Ureter (tissue), 1 donor: ENCODE measurements at regions not wholly inside any gene's neighbourhood (a gene's known extent, or its start where the extent isn't known, plus 50 kb on each side); places are given as distances from the start of the nearest gene placed in this dataset.
"Not testable (repeated sequence)": the region's sequence is repeated elsewhere in the genome, so short reads cannot be mapped to it uniquely, and the experiment has no call there.

Source experiments
- DNase-seq: peaks from one replicate; pipeline ENCODE4 v3.0.0-alpha.2; 2020; ENCODE audit warnings: low spot score
- donor health status: DM: yes; HTN: yes; CAD: no.

DNA sequence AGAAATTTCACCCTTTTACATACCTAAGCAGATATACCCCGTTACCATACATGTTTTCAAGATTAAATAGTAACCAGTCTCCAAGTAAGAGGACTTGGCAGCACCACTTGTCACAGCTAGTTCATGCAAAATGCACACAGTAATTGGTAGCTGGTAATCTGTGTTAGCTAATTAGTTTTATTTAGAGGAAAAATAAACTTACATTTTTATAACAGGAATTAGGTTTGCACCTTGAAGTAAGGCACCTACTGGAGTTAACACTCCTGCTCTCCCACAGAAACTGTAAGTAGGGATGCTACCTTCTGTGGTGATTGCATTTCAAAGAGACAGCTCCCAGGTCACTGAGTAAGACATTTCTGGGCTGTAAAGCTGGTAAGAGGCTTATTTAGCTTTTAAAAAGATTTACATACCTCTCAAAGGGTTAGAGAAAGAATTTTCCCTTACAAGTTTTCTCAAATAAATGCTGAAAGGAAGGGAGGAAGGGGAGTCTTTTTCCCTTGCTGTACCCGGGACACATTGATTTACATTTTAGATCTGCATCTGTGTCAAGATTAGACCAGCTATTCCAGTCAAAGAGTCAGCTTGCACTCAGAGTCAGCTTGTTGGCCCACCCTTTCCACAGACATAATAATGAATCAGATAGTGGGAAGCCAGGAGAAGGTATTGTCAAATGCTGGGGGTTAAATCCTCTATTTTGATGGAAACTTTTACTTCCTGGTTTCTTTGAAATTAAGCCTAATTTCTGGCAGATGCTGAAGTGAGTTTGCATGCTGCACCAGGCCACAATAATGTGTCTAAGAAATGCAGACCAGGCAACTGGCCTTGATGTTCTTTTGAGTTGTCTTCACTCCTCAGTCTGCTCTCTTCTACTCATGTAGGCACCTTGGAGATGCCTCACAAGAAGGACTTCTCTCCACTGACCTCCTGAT is 77.6 kb upstream of the CHD2 start:
- DNase-seq: no peak

DNA sequence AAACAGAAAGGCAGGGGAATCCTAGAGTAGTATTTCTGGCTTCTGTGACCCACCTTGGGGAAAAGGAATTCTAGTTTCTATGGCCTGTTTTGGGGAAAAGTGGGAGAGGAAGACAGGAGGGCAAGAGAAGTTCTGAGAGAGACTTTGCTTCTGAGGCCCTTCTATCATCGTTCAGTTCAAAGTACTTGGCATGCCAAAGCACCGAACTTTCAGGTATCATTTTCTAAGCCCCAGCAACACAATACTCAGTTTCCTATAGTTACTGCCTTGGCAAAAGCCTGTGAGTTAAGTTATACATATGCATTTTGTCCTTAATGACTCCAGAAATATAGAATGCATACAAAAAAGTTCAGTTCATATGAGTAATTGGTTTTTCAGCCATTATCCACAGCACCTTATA is 74.1 kb upstream of the CHD2 start:
- DNase-seq: no peak

DNA sequence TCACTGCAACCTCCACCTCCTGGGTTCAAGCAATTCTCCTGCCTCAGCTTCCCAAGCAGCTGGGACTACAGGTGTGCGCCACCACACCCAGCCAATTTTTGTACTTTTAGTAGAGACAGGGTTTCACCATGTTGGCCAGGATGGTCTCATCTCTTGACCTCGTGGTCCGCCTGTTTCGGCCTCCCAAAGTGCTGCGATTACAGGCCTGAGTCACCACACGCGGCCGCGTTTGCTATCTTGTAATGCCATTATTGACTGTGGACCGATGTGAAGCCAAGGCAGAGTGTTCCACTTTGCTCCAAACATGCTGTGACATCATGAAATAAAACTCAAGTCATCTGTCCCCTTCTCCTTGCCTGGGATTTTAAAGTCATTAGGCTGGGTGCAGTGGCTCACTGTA is 72.1 kb upstream of the CHD2 start:
- DNase-seq: not testable (repeated sequence)

DNA sequence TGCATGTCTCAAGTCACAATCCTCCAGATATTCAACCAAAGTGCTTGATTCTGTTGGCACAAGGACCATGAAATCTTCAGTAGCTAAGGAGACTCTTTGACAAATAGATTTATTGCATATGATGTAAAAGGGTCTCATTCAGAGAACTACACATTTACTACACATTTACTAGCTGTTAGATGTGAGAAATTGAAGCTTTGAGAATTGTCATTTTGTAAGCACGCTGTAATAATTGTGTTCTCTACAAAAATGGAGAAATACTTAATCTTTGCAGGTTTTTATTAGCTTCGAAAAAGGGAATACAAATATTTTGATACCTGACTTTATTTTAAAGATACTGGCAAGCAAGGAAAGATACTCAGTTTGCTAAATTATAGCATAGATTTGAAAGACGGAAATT is 70.2 kb upstream of the CHD2 start:
- no peak for DNase-seq

DNA sequence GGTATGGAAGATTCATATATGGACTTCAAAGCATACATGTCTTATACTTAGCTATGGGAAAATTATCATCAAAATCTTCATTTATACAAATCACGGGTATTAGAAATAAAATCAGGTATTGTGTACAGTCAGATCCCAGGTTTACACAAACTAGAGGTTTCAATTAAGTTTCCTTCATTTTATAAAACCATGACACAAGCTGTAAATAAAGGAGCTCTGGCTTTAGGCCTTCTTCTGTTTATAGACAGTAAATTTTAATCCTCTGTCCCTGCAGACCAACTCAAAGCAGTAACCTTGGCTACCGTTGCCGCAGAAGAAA is 68.8 kb upstream of the CHD2 start:
- no peak for DNase-seq

DNA sequence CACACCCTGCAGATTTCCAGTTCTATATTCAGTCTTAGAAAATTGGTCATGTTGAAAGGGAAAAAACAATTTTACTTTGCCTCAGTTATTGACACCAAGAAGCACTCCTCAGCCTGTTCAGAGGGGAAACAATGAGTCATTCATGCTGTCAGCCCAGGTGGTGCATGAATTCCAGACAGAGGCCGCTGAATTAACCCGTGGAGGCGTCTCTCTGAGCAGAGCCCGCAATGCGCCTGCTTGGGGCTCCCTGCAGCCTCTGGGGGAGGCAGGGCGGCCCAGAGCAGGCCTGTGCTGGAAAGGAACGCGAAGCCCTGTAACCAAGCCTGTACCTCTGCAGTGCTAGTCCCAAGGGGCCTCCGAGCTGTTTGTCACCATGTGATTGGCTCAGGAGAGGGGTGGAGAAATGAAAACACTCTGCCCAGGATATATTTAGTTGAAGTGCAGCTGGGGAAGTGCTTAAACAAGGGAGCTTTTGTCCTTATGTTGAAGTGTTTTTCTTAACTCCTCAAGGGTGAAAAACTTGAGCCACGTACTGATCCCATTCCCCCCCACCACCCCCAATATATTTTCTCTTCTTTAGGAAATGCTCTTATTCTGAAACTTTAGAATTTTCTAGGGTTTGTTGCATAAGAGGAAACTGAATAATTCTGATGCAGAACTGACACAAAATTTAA is 68.3 kb upstream of the CHD2 start:
- DNase-seq: peak; percentile 92

DNA sequence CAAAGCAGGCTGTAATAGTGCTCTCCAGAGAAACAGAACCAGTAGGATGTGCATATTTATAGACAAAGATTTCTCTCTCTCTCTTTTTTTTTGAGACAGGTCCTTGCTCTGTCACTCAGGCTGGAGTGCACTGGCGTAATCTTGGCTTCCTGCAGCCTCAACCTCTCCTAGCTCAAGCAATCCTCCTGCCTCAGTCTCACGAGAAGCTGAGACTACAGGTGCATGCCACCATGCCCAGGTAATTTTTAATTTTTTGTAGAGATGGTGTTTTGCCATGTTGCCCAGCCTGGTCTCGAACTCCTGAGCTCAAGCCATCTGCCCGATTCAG is 67.1 kb upstream of the CHD2 start:
- DNase-seq: no peak

DNA sequence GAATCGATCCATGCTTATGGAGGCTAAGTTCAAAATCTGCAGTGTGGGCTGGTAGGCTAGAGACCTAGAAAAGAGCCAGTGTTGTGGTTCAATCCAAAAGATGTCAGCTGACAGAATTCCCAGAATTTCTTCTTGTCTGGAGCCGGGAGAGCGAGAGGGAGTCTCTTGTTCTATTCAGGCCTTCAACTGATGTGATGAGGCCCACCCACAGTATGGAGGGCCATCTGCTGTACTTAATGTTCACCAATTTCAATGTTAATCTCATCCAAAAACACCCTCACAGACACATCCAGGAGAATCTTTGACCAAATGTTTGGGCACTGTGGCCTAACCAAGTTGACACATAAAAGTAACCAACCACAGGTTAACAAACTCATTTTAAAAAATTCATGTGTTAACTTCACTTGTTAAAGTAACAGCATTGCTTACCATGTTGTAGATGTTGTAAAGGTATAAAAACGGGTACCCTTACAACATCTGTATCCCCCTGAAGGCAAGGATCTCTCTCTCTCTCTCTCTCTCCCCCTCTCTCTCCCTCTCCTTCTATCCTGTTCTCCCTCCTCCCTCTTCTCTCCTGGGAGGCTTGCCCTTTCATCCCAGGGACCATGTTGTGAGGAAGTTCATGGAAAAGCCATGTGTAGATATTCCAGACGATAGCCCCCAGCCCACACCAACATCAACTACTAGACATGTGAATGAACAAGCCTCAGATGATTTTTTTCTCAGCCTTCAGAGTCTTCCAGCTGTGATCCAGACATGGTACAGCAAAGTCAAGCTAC is 66.4 kb upstream of the CHD2 start:
- DNase-seq: no peak

DNA sequence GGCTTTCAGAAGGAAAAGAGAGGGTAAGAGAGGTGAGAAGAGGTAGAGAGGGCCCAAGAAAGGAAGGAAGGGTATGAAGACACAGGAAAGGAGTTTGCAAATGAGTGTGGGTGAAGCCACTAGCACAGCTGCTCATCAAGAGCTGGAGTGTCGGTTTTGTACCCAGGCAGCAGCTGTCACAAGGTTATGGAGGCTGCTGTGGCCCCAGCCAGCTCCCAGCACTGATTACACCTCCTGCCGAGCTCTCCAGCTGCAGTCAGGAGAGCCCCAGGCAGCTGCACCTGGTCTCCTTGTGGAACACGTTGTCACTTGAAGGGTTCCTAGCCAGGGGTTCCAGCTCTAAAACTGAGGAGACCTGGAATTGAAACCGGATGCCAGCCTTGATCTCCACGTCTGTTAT is 60.4 kb upstream of the CHD2 start:
- no peak for DNase-seq

DNA sequence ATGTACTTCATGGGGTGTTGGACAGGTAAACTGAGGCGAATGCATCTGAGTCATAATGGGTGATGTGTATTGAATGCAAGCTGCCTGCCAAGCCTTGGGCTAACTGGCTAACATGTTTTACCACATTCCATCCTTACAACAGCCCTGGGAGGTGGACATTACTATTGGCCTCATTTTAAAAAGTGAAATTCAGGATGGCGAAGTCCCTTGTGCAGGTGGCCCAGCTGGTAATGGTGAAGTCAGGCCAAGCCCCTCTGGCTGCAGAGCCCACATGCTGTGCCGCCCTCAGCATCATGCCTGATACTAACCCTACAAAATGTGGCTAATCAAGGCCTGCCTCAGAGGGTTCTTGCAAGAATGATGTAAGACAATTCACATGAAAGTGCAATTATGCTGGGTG is 60.0 kb upstream of the CHD2 start:
- DNase-seq: no peak

DNA sequence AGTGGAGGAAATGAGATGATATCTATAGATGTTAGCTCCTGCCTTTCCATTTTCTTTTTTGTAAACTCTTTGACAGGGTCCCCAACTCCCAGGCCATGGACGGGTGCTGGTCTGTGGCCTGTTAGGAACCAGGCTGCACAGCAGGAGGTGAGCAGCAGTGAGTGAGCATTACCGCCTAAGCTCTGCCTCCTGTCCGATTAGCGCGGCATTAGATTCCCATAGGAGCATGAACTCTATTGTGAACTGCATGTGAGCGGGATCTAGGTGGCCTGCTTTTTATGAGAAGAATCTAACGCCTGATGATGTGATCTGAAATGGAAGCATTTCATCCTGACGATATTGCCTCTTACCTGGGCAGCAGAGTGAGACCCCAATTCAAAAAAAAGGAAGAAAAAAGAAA is 56.8 kb upstream of the CHD2 start:
- DNase-seq: no peak

DNA sequence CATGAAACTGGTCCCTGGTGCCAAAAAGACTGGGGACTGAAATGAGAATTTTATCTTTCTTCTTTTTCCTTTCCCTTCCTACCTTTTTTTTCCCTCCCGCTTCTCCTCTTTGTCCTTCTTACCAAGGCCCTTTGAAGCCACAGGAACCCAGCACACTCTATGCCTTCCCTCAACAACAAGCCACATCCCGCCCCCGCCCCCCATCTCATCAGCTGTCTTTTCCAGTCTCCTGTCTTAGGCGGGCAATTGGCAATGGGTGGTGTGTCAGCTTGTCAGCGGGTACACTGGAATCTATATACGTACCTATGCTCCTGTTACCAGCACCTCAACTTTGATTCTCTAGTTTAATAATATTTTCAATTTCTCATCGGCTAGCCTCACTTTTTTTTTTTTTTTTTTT is 56.3 kb upstream of the CHD2 start:
- DNase-seq: no peak

DNA sequence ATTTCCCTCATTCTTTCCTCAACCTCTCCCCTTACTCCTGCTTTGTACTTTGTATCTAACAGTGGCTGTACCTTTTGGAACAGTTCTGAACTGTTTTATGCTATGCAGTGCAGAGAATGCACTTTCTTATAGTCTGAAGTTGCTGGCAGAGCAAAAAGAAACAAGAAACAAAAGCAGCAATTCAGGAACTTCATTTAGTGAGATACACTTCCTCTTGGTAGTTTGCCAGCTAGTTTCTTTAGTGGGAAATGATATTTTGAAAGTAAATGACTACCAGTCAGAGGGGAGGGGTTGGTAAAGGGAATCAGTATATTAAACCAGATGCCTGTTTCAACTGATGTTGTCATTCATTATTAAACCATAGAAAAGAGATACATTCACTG is 55.0 kb upstream of the CHD2 start:
- no peak for DNase-seq

DNA sequence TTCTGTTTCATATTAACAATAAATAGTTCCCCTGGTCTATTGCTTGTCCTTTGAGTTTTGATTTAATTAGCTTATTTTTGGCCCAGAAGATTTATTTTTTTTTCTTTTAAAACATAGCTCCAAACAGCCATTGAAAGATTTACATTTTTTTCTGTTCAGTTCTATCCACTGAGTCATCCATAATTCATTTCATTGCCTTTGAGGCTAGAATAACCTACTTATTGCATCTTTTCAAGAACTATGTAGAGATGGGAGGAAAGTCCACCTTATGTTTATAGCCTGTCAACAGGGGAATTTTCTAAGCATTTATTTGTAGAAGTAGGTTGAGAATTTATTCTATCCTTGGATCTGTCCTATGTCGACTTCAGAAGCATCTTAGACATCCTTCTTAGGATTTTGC is 53.4 kb upstream of the CHD2 start:
- DNase-seq: no peak

DNA sequence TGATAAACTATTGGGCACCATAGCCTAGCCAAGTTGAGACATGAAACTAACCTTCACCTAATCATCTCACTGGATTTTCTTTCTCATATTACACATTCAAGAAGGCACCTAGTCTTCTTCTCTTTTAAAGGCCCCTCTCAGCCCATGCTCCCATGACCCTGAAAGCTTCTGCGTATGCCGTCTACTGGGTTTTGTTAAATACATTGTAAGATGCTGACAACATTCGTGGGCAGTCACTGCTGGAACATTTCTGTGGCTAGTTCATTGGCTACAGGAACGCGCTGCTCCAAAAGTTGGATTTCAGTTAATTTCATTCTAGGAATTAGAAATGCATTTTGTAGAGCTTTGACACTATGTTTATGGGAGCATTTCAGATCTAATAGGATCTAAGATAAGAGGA is 52.3 kb upstream of the CHD2 start:
- DNase-seq: no peak

DNA sequence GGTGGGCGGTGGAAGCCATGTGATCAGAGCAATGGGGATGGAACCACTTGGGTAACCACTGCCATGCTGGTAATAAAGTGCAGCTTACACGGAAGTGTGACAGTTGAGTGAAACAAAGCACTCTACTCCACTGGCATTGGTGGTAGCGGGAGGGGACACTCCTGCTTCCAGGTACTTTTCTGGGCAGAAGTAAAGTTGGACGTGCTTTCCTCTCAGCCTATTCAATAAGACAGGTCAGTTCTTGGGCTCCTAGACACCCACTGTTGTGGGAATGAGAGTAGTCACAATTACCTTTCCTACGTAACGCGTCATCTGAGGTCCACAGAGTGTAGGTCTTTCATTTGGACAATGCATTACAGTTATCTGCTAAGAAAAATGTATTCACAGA is 51.7 kb upstream of the CHD2 start:
- no peak for DNase-seq

DNA sequence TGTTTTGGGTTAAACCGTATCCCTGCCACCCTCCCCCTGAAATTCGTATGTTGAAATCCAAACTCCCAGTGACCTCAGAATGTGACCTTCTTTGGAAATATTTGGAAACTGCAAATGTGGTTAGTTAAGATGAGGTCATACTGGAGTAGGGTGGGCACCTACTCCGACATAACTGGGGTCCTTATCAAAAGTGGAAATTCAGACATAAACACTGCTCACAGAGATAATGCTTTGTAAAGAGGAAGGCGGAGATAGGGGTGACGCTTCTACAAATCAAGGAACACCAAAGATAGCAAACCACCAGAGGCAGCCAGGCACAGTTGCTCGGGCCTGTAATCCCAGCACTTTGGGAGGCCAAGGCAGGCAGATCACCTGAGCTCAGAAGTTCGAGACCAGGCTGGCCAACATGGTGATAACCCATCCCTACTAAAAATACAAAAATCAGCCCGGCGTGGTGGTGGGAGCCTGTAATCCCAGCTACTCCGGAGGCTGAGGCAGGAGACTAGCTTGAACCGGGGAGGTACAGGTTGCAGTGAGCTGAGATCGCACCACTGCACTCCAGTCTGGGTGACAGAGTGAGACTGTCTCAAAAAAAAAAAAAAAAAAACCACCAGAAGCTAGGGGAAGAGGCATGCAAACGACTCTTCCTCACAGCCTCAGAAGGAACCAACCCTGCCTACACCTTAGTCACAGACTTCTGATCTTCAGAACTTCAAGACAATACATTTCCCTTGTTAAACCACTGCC is 51.1 kb upstream of the CHD2 start:
- no peak for DNase-seq

DNA sequence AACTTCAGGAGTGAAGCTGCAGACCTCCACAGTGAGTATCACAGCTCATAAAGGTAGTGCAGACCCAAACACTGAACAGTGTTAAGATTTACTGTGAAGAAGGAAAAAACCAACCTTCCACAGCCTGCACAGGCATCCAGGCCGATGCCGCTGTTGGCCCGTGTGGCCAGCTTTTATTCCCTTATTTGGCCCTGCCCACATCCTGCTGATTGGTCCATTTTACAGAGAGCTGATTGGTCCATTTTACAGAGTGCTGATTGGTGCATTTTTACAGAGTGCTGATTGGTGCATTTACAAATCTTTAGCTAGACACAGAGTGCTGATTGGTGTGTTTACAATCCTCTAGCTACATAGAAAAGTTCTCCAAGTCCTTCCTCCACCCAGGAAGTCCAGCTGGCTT is 49.9 kb upstream of the CHD2 start:
- not testable (repeated sequence) for DNase-seq
